Mucosa of gallbladder (tissue), 1 donor: ENCODE measurements at regions not wholly inside any gene's neighbourhood (a gene's known extent, or its start where the extent isn't known, plus 50 kb on each side); places are given as distances from the start of the nearest gene placed in this dataset.
A peak's percentile ranks its signal among the peaks of the same experiment; 100 is the strongest.
"Not testable (repeated sequence)": the region's sequence is repeated elsewhere in the genome, so short reads cannot be mapped to it uniquely, and the experiment has no call there.

Experiments used
- DNase-seq: peaks from one replicate; pipeline ENCODE4 v3.0.0-alpha.2; 2020; ENCODE audit warnings: low spot score
- donor health status: DM: no; HTN: no; CAD: no.

GRCh38 chr2:84217456-84217855, 241.6 kb downstream of the SUCLG1 start:
- no peak for DNase-seq

- DNase-seq, result no peak
Measured at GRCh38 chr2:84214455-84214854, 244.6 kb downstream of the SUCLG1 start.

- DNase-seq, result no peak
Measured at GRCh38 chr2:84212611-84213314, 246.3 kb downstream of the SUCLG1 start.

- DNase-seq, result peak; percentile 37
Measured at GRCh38 chr2:84209941-84210340, 249.1 kb downstream of the SUCLG1 start.

- DNase-seq, result no peak
Measured at GRCh38 chr2:84204995-84205394, 254.1 kb downstream of the SUCLG1 start.

GRCh38 chr2:84202166-84202565, 256.9 kb downstream of the SUCLG1 start:
- no peak for DNase-seq

GRCh38 chr2:84201158-84201557, 257.9 kb downstream of the SUCLG1 start:
- no peak for DNase-seq

- no peak for DNase-seq
Measured at GRCh38 chr2:84197901-84198300, 261.2 kb downstream of the SUCLG1 start.

- no peak for DNase-seq
Measured at GRCh38 chr2:84194949-84195644, 264.0 kb downstream of the SUCLG1 start.

GRCh38 chr2:84194181-84194580, 264.9 kb downstream of the SUCLG1 start:
- no peak for DNase-seq

- no peak for DNase-seq
Measured at GRCh38 chr2:84187258-84187657, 271.8 kb downstream of the SUCLG1 start.

GRCh38 chr2:84181927-84182326, 277.2 kb downstream of the SUCLG1 start:
- DNase-seq, result no peak

GRCh38 chr2:84177733-84178132, 281.3 kb downstream of the SUCLG1 start:
- no peak for DNase-seq

GRCh38 chr2:84175970-84176369, 283.1 kb downstream of the SUCLG1 start:
- DNase-seq, result no peak

- no peak for DNase-seq
Measured at GRCh38 chr2:84175340-84175739, 283.7 kb downstream of the SUCLG1 start.

- no peak for DNase-seq
Measured at GRCh38 chr2:84173041-84173440, 286.0 kb downstream of the SUCLG1 start.

- DNase-seq, result no peak
Measured at GRCh38 chr2:84170979-84171378, 288.1 kb downstream of the SUCLG1 start.

- no peak for DNase-seq
Measured at GRCh38 chr2:84169871-84170270, 289.2 kb downstream of the SUCLG1 start.

GRCh38 chr2:84168552-84168951, 290.5 kb downstream of the SUCLG1 start:
- DNase-seq, result not testable (repeated sequence)

GRCh38 chr2:84165256-84165655, 293.8 kb downstream of the SUCLG1 start:
- DNase-seq, result no peak

GRCh38 chr2:84160453-84160852, 298.6 kb downstream of the SUCLG1 start:
- DNase-seq, result no peak

- DNase-seq, result no peak
Measured at GRCh38 chr2:84158605-84159004, 300.5 kb downstream of the SUCLG1 start.

- no peak for DNase-seq
Measured at GRCh38 chr2:84152462-84152861, 306.6 kb downstream of the SUCLG1 start.

GRCh38 chr2:84144345-84144744, 314.7 kb downstream of the SUCLG1 start:
- no peak for DNase-seq
